ENCODE measurements at regions not wholly inside any gene's neighbourhood (a gene's known extent, or its start where the extent isn't known, plus 50 kb on each side); places are given as distances from the start of the nearest gene placed in this dataset.

DNA sequence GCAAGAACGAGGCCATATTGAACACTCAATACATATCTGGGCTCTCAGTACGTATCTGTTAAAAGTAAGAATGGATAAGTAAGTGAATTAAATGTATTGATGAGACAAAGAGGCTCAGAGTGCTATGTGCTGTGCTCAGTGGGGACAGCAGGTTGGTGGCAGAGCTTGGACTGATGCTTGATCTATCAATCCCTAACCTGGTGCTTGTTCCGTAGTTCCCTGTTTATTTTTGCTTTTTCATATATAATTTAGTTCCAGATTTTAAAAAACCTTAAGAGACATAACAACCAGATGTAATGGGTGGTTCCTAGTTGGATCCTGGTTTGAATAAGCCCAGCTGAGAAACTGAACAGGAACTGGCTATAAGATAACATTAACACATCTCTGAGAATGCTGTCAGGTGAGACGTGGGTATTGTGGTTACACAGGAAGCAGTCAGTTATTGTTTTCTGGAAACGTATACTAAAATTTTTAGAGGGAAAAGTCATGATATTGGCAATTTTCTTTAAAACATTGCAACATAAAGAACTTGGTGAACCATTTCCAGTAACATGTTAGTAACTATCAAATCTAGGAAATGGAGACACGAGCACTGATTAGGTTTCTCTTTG lies 120.5 kb downstream of the FOXB1 start:
- H3K23ac ChIP-seq (ENCODE audit: insufficient read length, low read depth, low read length): no peak overlapping the region
- H3K18ac ChIP-seq (ENCODE audit: insufficient read length, low read depth, low read length): no peak overlapping the region
- no peak overlapping the region for H2BK5ac ChIP-seq (ENCODE audit: insufficient read length, low read length)
- no peak overlapping the region for H3K56ac ChIP-seq (ENCODE audit: insufficient read length, low read depth, low read length)
- TF ChIP-seq, protein P1, sequence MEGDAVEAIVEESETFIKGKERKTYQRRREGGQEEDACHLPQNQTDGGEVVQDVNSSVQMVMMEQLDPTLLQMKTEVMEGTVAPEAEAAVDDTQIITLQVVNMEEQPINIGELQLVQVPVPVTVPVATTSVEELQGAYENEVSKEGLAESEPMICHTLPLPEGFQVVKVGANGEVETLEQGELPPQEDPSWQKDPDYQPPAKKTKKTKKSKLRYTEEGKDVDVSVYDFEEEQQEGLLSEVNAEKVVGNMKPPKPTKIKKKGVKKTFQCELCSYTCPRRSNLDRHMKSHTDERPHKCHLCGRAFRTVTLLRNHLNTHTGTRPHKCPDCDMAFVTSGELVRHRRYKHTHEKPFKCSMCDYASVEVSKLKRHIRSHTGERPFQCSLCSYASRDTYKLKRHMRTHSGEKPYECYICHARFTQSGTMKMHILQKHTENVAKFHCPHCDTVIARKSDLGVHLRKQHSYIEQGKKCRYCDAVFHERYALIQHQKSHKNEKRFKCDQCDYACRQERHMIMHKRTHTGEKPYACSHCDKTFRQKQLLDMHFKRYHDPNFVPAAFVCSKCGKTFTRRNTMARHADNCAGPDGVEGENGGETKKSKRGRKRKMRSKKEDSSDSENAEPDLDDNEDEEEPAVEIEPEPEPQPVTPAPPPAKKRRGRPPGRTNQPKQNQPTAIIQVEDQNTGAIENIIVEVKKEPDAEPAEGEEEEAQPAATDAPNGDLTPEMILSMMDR (conservative IDR thresholded peaks at IDR 0.05): no peak
- H2AFZ ChIP-seq (ENCODE audit: low read length): no peak overlapping the region
- H2BK12ac ChIP-seq (ENCODE audit: insufficient read length, low read depth, low read length): no peak overlapping the region
- no peaks in the 10 kb centered on the region for H3K9me3 ChIP-seq (ENCODE audit: control insufficient read depth, low read depth, low read length)
- H2BK20ac ChIP-seq (ENCODE audit: low read depth, low read length, poor library complexity, severe bottlenecking): no peak overlapping the region
- H2AK5ac ChIP-seq (ENCODE audit: insufficient read length, low read length): no peak overlapping the region
- H3K79me2 ChIP-seq (ENCODE audit: insufficient read depth, low read length): no peaks in the 10 kb centered on the region; the same call in 1 of the 2 replicates
- H4K91ac ChIP-seq (ENCODE audit: insufficient read length, low read depth, low read length): no peak overlapping the region
- H2BK120ac ChIP-seq (ENCODE audit: low read depth, low read length, poor library complexity, severe bottlenecking): no peak overlapping the region
- no CpG with 5 or more reads among the region's 6 CpGs for WGBS (ENCODE audit: extremely low coverage, insufficient read length, low lambda C conversion rate)
- no peak overlapping the region for H3K4ac ChIP-seq (ENCODE audit: low read depth, low read length)
- no peaks in the 10 kb centered on the region for H4K20me1 ChIP-seq (ENCODE audit: control insufficient read depth, insufficient read depth, insufficient read length)
- no peaks in the 10 kb centered on the region for H3K79me1 ChIP-seq (ENCODE audit: insufficient read depth, low read depth, low read length, poor library complexity, severe bottlenecking)
- H3K14ac ChIP-seq (ENCODE audit: insufficient read depth, low read length): no peak overlapping the region
- Mint-ChIP-seq H3K4me3 (no peak overlapping the region), H3K27me3 (ENCODE audit: low read depth) (peaks cover 68% of the 10 kb centered on the region), H3K4me1 (peaks cover 52 to 56% of the 10 kb centered on the region in 2 experiments), H3K36me3 (ENCODE audit: insufficient read depth in 1 of 3, low read depth in 3 of 3) (no peaks in the 10 kb centered on the region), H3K27ac (no peak overlapping the region), H3K9me3 (no peaks in the 10 kb centered on the region; a peak in 2 of 5 replicates)
- no peak overlapping the region for H3K27ac ChIP-seq (ENCODE audit: insufficient read length, low read depth, low read length)
- H3T11ph ChIP-seq (ENCODE audit: low read length): no peak overlapping the region
- no peak for DNase-seq
- no peak overlapping the region for H3K9ac ChIP-seq (ENCODE audit: extremely low read depth, insufficient read length, low read length)
- peaks cover 15% of the 10 kb centered on the region for H3K4me1 ChIP-seq (ENCODE audit: insufficient read depth, low read length)
- H3K23me2 ChIP-seq (ENCODE audit: insufficient read length, low read depth, low read length, poor library complexity, severe bottlenecking): no peaks in the 10 kb centered on the region
- H3K27me3 ChIP-seq (ENCODE audit: insufficient read depth, low read length): peaks cover 5% of the 10 kb centered on the region; the same call in 1 of the 2 replicates
- H4K5ac ChIP-seq (ENCODE audit: insufficient read length, low read depth, low read length): no peak overlapping the region
- no peak overlapping the region for H2BK15ac ChIP-seq (ENCODE audit: low read depth, low read length)
- no peak overlapping the region for H3K4me2 ChIP-seq (ENCODE audit: insufficient read depth, insufficient read length, low read length)
- no peak overlapping the region for H4K8ac ChIP-seq (replicated peaks; ENCODE audit: insufficient read length, low read depth, low read length)

Data from H9 (cell line).